ENCODE measurements at regions not wholly inside any gene's neighbourhood (a gene's known extent, or its start where the extent isn't known, plus 50 kb on each side); places are given as distances from the start of the nearest gene placed in this dataset.
A peak's percentile ranks its signal among the peaks of the same experiment; 100 is the strongest.

- no peak for DNase-seq (ENCODE audit: low read depth, low spot score)
- in situ Hi-C loops (cut with HindIII; ENCODE audit: low pct_unique_long_range_greater_than_20kb, low sequenced_read_pairs) = no loop called here
Observed at GRCh38 chr5:167614294-167615021, 677.0 kb upstream of the WWC1 start.

GRCh38 chr5:167616043-167616890 lies 675.2 kb upstream of the WWC1 start:
- no peak for DNase-seq (ENCODE audit: low read depth, low spot score)
- in situ Hi-C loops (cut with HindIII; ENCODE audit: low pct_unique_long_range_greater_than_20kb, low sequenced_read_pairs) = no loop called here

GRCh38 chr5:167623354-167623753 lies 668.1 kb upstream of the WWC1 start:
- in situ Hi-C loops (cut with HindIII; ENCODE audit: low pct_unique_long_range_greater_than_20kb, low sequenced_read_pairs) = no loop called here
- no peak for DNase-seq (ENCODE audit: low read depth, low spot score)

- in situ Hi-C loops (cut with HindIII; ENCODE audit: low pct_unique_long_range_greater_than_20kb, low sequenced_read_pairs) = no loop called here
- DNase-seq (ENCODE audit: low read depth, low spot score) = no peak
Observed at GRCh38 chr5:167624053-167624452, 667.4 kb upstream of the WWC1 start.

GRCh38 chr5:167626341-167627123 lies 664.9 kb upstream of the WWC1 start:
- in situ Hi-C loops (cut with HindIII; ENCODE audit: low pct_unique_long_range_greater_than_20kb, low sequenced_read_pairs) = no loop called here
- DNase-seq (ENCODE audit: low read depth, low spot score) = peak; percentile 10

GRCh38 chr5:167629634-167630033 lies 661.8 kb upstream of the WWC1 start:
- DNase-seq (ENCODE audit: low read depth, low spot score) = no peak
- in situ Hi-C loops (cut with HindIII; ENCODE audit: low pct_unique_long_range_greater_than_20kb, low sequenced_read_pairs) = no loop called here

- no peak for DNase-seq (ENCODE audit: low read depth, low spot score)
- in situ Hi-C loops (cut with HindIII; ENCODE audit: low pct_unique_long_range_greater_than_20kb, low sequenced_read_pairs) = no loop called here
Observed at GRCh38 chr5:167631191-167631590, 660.3 kb upstream of the WWC1 start.

GRCh38 chr5:167633114-167633513 lies 658.3 kb upstream of the WWC1 start:
- DNase-seq (ENCODE audit: low read depth, low spot score) = no peak
- in situ Hi-C loops (cut with HindIII; ENCODE audit: low pct_unique_long_range_greater_than_20kb, low sequenced_read_pairs) = no loop called here

GRCh38 chr5:167633931-167634341 lies 657.5 kb upstream of the WWC1 start:
- in situ Hi-C loops (cut with HindIII; ENCODE audit: low pct_unique_long_range_greater_than_20kb, low sequenced_read_pairs) = no loop called here
- no peak for DNase-seq (ENCODE audit: low read depth, low spot score)

GRCh38 chr5:167634432-167634831 lies 657.0 kb upstream of the WWC1 start:
- in situ Hi-C loops (cut with HindIII; ENCODE audit: low pct_unique_long_range_greater_than_20kb, low sequenced_read_pairs) = no loop called here
- no peak for DNase-seq (ENCODE audit: low read depth, low spot score)

- in situ Hi-C loops (cut with HindIII; ENCODE audit: low pct_unique_long_range_greater_than_20kb, low sequenced_read_pairs) = no loop called here
- no peak for DNase-seq (ENCODE audit: low read depth, low spot score)
Observed at GRCh38 chr5:167638816-167639215, 652.6 kb upstream of the WWC1 start.

GRCh38 chr5:167639273-167639672 lies 652.2 kb upstream of the WWC1 start:
- DNase-seq (ENCODE audit: low read depth, low spot score) = no peak
- in situ Hi-C loops (cut with HindIII; ENCODE audit: low pct_unique_long_range_greater_than_20kb, low sequenced_read_pairs) = no loop called here

GRCh38 chr5:167639766-167640165 lies 651.7 kb upstream of the WWC1 start:
- DNase-seq (ENCODE audit: low read depth, low spot score) = no peak
- in situ Hi-C loops (cut with HindIII; ENCODE audit: low pct_unique_long_range_greater_than_20kb, low sequenced_read_pairs) = no loop called here

GRCh38 chr5:167642181-167642580 lies 649.3 kb upstream of the WWC1 start:
- DNase-seq (ENCODE audit: low read depth, low spot score) = no peak
- in situ Hi-C loops (cut with HindIII; ENCODE audit: low pct_unique_long_range_greater_than_20kb, low sequenced_read_pairs) = no loop called here

GRCh38 chr5:167642779-167643517 lies 648.5 kb upstream of the WWC1 start:
- no peak for DNase-seq (ENCODE audit: low read depth, low spot score)
- in situ Hi-C loops (cut with HindIII; ENCODE audit: low pct_unique_long_range_greater_than_20kb, low sequenced_read_pairs) = no loop called here

GRCh38 chr5:167643631-167644280 lies 647.7 kb upstream of the WWC1 start:
- DNase-seq (ENCODE audit: low read depth, low spot score) = no peak
- in situ Hi-C loops (cut with HindIII; ENCODE audit: low pct_unique_long_range_greater_than_20kb, low sequenced_read_pairs) = no loop called here

GRCh38 chr5:167644619-167645018 lies 646.8 kb upstream of the WWC1 start:
- DNase-seq (ENCODE audit: low read depth, low spot score) = no peak
- in situ Hi-C loops (cut with HindIII; ENCODE audit: low pct_unique_long_range_greater_than_20kb, low sequenced_read_pairs) = no loop called here

Data from SK-MEL-5 (cell line).